ENCODE measurements at regions not wholly inside any gene's neighbourhood (a gene's known extent, or its start where the extent isn't known, plus 50 kb on each side); places are given as distances from the start of the nearest gene placed in this dataset.

DNA sequence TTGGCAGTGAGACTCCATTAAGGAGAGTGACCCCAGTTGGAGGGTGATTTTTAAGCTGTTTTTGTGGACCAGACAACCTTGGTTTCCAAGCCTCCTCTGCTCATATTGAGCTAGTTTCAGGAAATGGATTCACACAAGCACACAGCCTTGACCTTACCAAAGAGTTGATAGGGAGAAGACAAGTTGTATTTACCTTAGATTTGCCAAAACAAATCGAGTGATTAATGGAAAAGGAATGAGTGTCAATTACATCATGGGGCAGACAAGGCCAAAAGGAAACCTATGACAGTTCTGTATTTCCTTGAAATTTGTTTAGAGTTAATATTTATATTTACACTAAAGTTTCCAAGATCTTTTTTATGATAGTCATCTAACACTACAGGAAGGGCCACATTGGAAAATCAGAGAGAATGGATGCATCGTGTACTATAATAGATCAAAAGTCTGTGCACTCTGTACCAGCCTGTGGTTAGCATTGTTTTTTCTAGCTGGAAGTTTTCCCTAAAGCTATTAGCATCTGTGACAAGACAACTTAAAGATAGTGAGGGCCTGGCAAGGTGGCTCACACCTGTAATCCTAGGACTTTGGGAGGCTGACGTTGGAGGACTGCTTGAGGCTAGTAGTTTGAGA is 86.0 kb upstream of the FER start:
- no peak overlapping the region for H3K9ac ChIP-seq (ENCODE audit: low read depth, low read length, poor library complexity, severe bottlenecking)
- H3K79me2 ChIP-seq (ENCODE audit: insufficient read depth, low read length), result no peaks in the 10 kb centered on the region
- no peaks in the 10 kb centered on the region for H4K20me1 ChIP-seq (ENCODE audit: insufficient read depth, low read length, poor library complexity, severe bottlenecking)
- no peaks in the 10 kb centered on the region for H3K27me3 ChIP-seq (ENCODE audit: insufficient read depth, low read length, poor library complexity, severe bottlenecking)
- H3F3A ChIP-seq (ENCODE audit: low read depth), result no peaks in the 10 kb centered on the region
- no peaks in the 10 kb centered on the region for H3K9me2 ChIP-seq (replicated peaks; ENCODE audit: low read depth, low read length)
- no peak overlapping the region for H3K4me2 ChIP-seq (ENCODE audit: low read depth, low read length, poor library complexity, severe bottlenecking)
- no peaks in the 10 kb centered on the region for H3K9me3 ChIP-seq (ENCODE audit: insufficient read depth, low read depth, low read length)
- H3K4me3 ChIP-seq (ENCODE audit: low read length, poor library complexity, severe bottlenecking), result no peak overlapping the region
- no peak overlapping the region for H2AFZ ChIP-seq (ENCODE audit: low read length)
- no peaks in the 10 kb centered on the region for H3K36me3 ChIP-seq (ENCODE audit: insufficient read depth, low read length)
- TF ChIP-seq, protein P1, sequence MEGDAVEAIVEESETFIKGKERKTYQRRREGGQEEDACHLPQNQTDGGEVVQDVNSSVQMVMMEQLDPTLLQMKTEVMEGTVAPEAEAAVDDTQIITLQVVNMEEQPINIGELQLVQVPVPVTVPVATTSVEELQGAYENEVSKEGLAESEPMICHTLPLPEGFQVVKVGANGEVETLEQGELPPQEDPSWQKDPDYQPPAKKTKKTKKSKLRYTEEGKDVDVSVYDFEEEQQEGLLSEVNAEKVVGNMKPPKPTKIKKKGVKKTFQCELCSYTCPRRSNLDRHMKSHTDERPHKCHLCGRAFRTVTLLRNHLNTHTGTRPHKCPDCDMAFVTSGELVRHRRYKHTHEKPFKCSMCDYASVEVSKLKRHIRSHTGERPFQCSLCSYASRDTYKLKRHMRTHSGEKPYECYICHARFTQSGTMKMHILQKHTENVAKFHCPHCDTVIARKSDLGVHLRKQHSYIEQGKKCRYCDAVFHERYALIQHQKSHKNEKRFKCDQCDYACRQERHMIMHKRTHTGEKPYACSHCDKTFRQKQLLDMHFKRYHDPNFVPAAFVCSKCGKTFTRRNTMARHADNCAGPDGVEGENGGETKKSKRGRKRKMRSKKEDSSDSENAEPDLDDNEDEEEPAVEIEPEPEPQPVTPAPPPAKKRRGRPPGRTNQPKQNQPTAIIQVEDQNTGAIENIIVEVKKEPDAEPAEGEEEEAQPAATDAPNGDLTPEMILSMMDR (conservative IDR thresholded peaks at IDR 0.05; ENCODE audit: low read length), result no peak
- no peak for TF ChIP-seq EZH2phosphoT487 (IDR thresholded peaks at IDR 0.05; ENCODE audit: borderline replicate concordance)
- no peaks in the 10 kb centered on the region for H3K4me1 ChIP-seq (ENCODE audit: insufficient read depth, low read length, poor library complexity, severe bottlenecking)

DNA sequence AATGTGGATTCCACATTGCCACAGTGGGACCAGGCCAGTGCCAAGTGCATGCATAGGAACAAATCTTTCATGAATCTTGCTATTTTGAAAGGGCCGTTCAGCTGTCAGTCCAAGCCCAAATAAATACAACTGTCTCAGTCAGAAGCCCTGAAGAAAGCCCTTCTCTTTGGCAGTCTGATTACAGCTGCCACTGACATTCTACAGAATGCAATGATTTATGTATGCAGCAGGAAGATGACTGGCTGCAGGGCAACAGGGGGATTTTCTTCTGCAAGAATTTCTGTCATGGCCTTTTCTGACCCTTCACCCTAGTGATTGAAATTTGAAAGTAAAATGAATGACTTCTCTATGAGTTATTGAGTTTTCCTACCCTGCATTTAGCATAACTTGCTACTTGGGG is 86.7 kb upstream of the FER start:
- TF ChIP-seq, protein P1 (conservative IDR thresholded peaks at IDR 0.05; ENCODE audit: low read length), result no peak
- no peak for TF ChIP-seq EZH2phosphoT487 (IDR thresholded peaks at IDR 0.05; ENCODE audit: borderline replicate concordance)
- H3K4me3 ChIP-seq (ENCODE audit: low read length, poor library complexity, severe bottlenecking), result no peak overlapping the region
- H3K36me3 ChIP-seq (ENCODE audit: insufficient read depth, low read length), result no peaks in the 10 kb centered on the region
- H3K27me3 ChIP-seq (ENCODE audit: insufficient read depth, low read length, poor library complexity, severe bottlenecking), result no peaks in the 10 kb centered on the region
- no peaks in the 10 kb centered on the region for H3K9me3 ChIP-seq (ENCODE audit: insufficient read depth, low read depth, low read length)
- H3K4me2 ChIP-seq (ENCODE audit: low read depth, low read length, poor library complexity, severe bottlenecking), result no peak overlapping the region
- no peak overlapping the region for H3K9ac ChIP-seq (ENCODE audit: low read depth, low read length, poor library complexity, severe bottlenecking)
- H2AFZ ChIP-seq (ENCODE audit: low read length), result no peak overlapping the region
- H3F3A ChIP-seq (ENCODE audit: low read depth), result no peaks in the 10 kb centered on the region
- H3K79me2 ChIP-seq (ENCODE audit: insufficient read depth, low read length), result no peaks in the 10 kb centered on the region
- H4K20me1 ChIP-seq (ENCODE audit: insufficient read depth, low read length, poor library complexity, severe bottlenecking), result no peaks in the 10 kb centered on the region
- H3K4me1 ChIP-seq (ENCODE audit: insufficient read depth, low read length, poor library complexity, severe bottlenecking), result no peaks in the 10 kb centered on the region
- H3K9me2 ChIP-seq (replicated peaks; ENCODE audit: low read depth, low read length), result no peaks in the 10 kb centered on the region

- Histone ChIP-seq H3K36me3 (ENCODE audit: insufficient read depth, low read length) (no peaks in the 10 kb centered on the region), H3K4me3 (ENCODE audit: low read length, poor library complexity, severe bottlenecking) (no peak overlapping the region), H3K9me3 (ENCODE audit: insufficient read depth, low read depth, low read length) (no peaks in the 10 kb centered on the region), H3K9me2 (replicated peaks; ENCODE audit: low read depth, low read length) (no peaks in the 10 kb centered on the region), H3K27me3 (ENCODE audit: insufficient read depth, low read length, poor library complexity, severe bottlenecking) (no peaks in the 10 kb centered on the region), H3K79me2 (ENCODE audit: insufficient read depth, low read length) (no peaks in the 10 kb centered on the region), H2AFZ (ENCODE audit: low read length) (no peak overlapping the region), H3K9ac (ENCODE audit: low read depth, low read length, poor library complexity, severe bottlenecking) (no peak overlapping the region), H4K20me1 (ENCODE audit: insufficient read depth, low read length, poor library complexity, severe bottlenecking) (no peaks in the 10 kb centered on the region), H3K4me2 (ENCODE audit: low read depth, low read length, poor library complexity, severe bottlenecking) (no peak overlapping the region), H3K4me1 (ENCODE audit: insufficient read depth, low read length, poor library complexity, severe bottlenecking) (no peaks in the 10 kb centered on the region), H3F3A (ENCODE audit: low read depth) (no peaks in the 10 kb centered on the region)
- TF ChIP-seq EZH2phosphoT487 (IDR thresholded peaks at IDR 0.05; ENCODE audit: borderline replicate concordance), result no peak
- TF ChIP-seq, protein P1 (conservative IDR thresholded peaks at IDR 0.05; ENCODE audit: low read length), result no peak
These were observed 87.4 kb upstream of the FER start for GRCh38 chr5:108660291-108660690.

Data from Loucy (cell line).